HEK293 (cell line): ENCODE measurements at regions not wholly inside any gene's neighbourhood (a gene's known extent, or its start where the extent isn't known, plus 50 kb on each side); places are given as distances from the start of the nearest gene placed in this dataset.

Experiments
- CTCF ChIA-PET: fragments of 350-600 bp; formaldehyde crosslinking; extraction: SDS; loops from one replicate; lab custom pipeline; 2021; ENCODE audit warnings: antibody characterized with exemption; lab: Yijun Ruan, JAX
- POLR2A ChIA-PET: fragments of 300-600 bp; formaldehyde crosslinking; extraction: SDS; loops from one replicate; lab custom pipeline; 2020; ENCODE audit warnings: antibody characterized with exemption, inconsistent platforms; lab: Yijun Ruan, JAX
- H3K27ac ChIP-seq: fragments of 200-500 bp; sonication (Bioruptor generic); 2 replicates; pipeline ENCODE4 v1.5.1; 2014; ENCODE audit warnings: low read depth, low read length, control low read depth, inconsistent platforms; ENCODE audit errors: extremely low read depth
- H3K36me3 ChIP-seq, 2 experiments: fragments of 200-500 bp in 1 of 2; sonication (Bioruptor generic) in 1 of 2; 1 replicate in 1 of 2; 2 replicates in 1 of 2; pipeline ENCODE4 v1.5.1; 2014 to 2017; ENCODE audit warnings: inconsistent platforms in 2 of 2, low read length in 2 of 2; ENCODE audit not compliant: control insufficient read depth in 2 of 2, insufficient read depth in 1 of 2
- H3K4me1 ChIP-seq: fragments of 200-500 bp; sonication (Bioruptor generic); 2 replicates; pipeline ENCODE4 v1.5.1; 2014; ENCODE audit warnings: mild to moderate bottlenecking, low read length, inconsistent platforms; ENCODE audit not compliant: control insufficient read depth, insufficient read depth
- H3K4me3 ChIP-seq: 2 replicates; pipeline ENCODE4 v1.5.1; 2011; ENCODE audit warnings: low read depth, mild to moderate bottlenecking, control low read depth, low read length, moderate library complexity
- H3K9me3 ChIP-seq: fragments of 200-500 bp; sonication (Bioruptor generic); 2 replicates; pipeline ENCODE4 v1.5.1; 2014; ENCODE audit warnings: low read depth, low read length, inconsistent platforms; ENCODE audit not compliant: control insufficient read depth, insufficient read depth
- GLIS2 ChIP-seq: fragments of 450-650 bp; formaldehyde crosslinking; IDR thresholded peaks from 2 replicates; pipeline ENCODE4 v1.5.1; 2016; ENCODE audit warnings: missing biosample characterization, missing genetic modification characterization
- MZF1 ChIP-seq: fragments of 450-650 bp; formaldehyde crosslinking; IDR thresholded peaks from 2 replicates; pipeline ENCODE4 v1.5.1; 2017; ENCODE audit warnings: missing biosample characterization, missing genetic modification characterization, borderline replicate concordance
- RBAK ChIP-seq: fragments of 450-650 bp; formaldehyde crosslinking; IDR thresholded peaks from 2 replicates; pipeline ENCODE4 v1.5.1; 2016; ENCODE audit warnings: missing biosample characterization, missing genetic modification characterization
- SCRT2 ChIP-seq: fragments of 450-650 bp; formaldehyde crosslinking; IDR thresholded peaks from 2 replicates; pipeline ENCODE4 v1.5.1; 2016; ENCODE audit warnings: missing biosample characterization, missing genetic modification characterization
- SP2 ChIP-seq: fragments of 450-650 bp; formaldehyde crosslinking; IDR thresholded peaks from 2 replicates; pipeline ENCODE4 v1.5.1; 2016; ENCODE audit warnings: missing biosample characterization, missing genetic modification characterization
- SP3 ChIP-seq: fragments of 450-650 bp; formaldehyde crosslinking; IDR thresholded peaks from 2 replicates; pipeline ENCODE4 v1.5.1; 2016; ENCODE audit warnings: missing biosample characterization, missing genetic modification characterization
- SP7 ChIP-seq: fragments of 450-650 bp; formaldehyde crosslinking; IDR thresholded peaks from 2 replicates; pipeline ENCODE4 v1.5.1; 2016; ENCODE audit warnings: missing biosample characterization, missing genetic modification characterization
- YY1 ChIP-seq: fragments of 450-650 bp; formaldehyde crosslinking; IDR thresholded peaks from 2 replicates; pipeline ENCODE4 v1.5.1; 2018; ENCODE audit warnings: missing biosample characterization, missing genetic modification characterization
- ZBTB17 ChIP-seq: fragments of 450-650 bp; formaldehyde crosslinking; IDR thresholded peaks from 2 replicates; pipeline ENCODE4 v1.5.1; 2016; ENCODE audit warnings: missing biosample characterization, missing genetic modification characterization
- ZEB2 ChIP-seq: fragments of 450-650 bp; formaldehyde crosslinking; IDR thresholded peaks from 2 replicates; pipeline ENCODE4 v1.5.1; 2016; ENCODE audit warnings: missing biosample characterization, missing genetic modification characterization
- ZFP41 ChIP-seq: fragments of 450-650 bp; formaldehyde crosslinking; IDR thresholded peaks from 2 replicates; pipeline ENCODE4 v1.5.1; 2016; ENCODE audit warnings: missing biosample characterization, missing genetic modification characterization, borderline replicate concordance
- ZFP69B ChIP-seq: fragments of 450-650 bp; formaldehyde crosslinking; IDR thresholded peaks from 2 replicates; pipeline ENCODE4 v1.5.1; 2016; ENCODE audit warnings: missing biosample characterization, missing genetic modification characterization
- ZNF16 ChIP-seq: fragments of 450-650 bp; formaldehyde crosslinking; IDR thresholded peaks from 2 replicates; pipeline ENCODE4 v1.5.1; 2016; ENCODE audit warnings: low read depth, missing biosample characterization, missing genetic modification characterization
- ZNF302 ChIP-seq: fragments of 450-650 bp; formaldehyde crosslinking; IDR thresholded peaks from 2 replicates; pipeline ENCODE4 v1.5.1; 2016; ENCODE audit warnings: missing biosample characterization, missing genetic modification characterization, low read depth
- ZNF366 ChIP-seq: fragments of 450-650 bp; formaldehyde crosslinking; conservative IDR thresholded peaks from 2 replicates; pipeline ENCODE4 v1.5.1; 2016; ENCODE audit warnings: missing biosample characterization, missing genetic modification characterization
- ZNF423 ChIP-seq: fragments of 450-650 bp; formaldehyde crosslinking; IDR thresholded peaks from 2 replicates; pipeline ENCODE4 v1.5.1; 2016; ENCODE audit warnings: missing biosample characterization, missing genetic modification characterization
- ZNF433 ChIP-seq: fragments of 450-650 bp; formaldehyde crosslinking; IDR thresholded peaks from 2 replicates; pipeline ENCODE4 v1.5.1; 2016; ENCODE audit warnings: missing biosample characterization, missing genetic modification characterization, low read depth
- ZNF792 ChIP-seq: fragments of 450-650 bp; formaldehyde crosslinking; IDR thresholded peaks from 2 replicates; pipeline ENCODE4 v1.5.1; 2016; ENCODE audit warnings: missing biosample characterization, missing genetic modification characterization
- ZXDB ChIP-seq: fragments of 450-650 bp; formaldehyde crosslinking; IDR thresholded peaks from 2 replicates; pipeline ENCODE4 v1.5.1; 2016; ENCODE audit warnings: missing biosample characterization, missing genetic modification characterization
- TF ChIP-seq, protein P1 (sequence below): fragments of 450-650 bp; formaldehyde crosslinking; IDR thresholded peaks from 2 replicates; pipeline ENCODE4 v1.5.1; 2017; ENCODE audit warnings: missing biosample characterization, missing genetic modification characterization
- TF ChIP-seq, protein P2 (sequence below): fragments of 450-650 bp; formaldehyde crosslinking; conservative IDR thresholded peaks from 2 replicates; pipeline ENCODE4 v1.5.1; 2016; ENCODE audit warnings: low read depth, missing biosample characterization, missing genetic modification characterization
- TF ChIP-seq, protein P3 (sequence below): fragments of 450-650 bp; formaldehyde crosslinking; IDR thresholded peaks from 2 replicates; pipeline ENCODE4 v1.5.1; 2016; ENCODE audit warnings: missing biosample characterization, missing genetic modification characterization
- TF ChIP-seq, protein P4 (sequence below): fragments of 450-650 bp; formaldehyde crosslinking; IDR thresholded peaks from 2 replicates; pipeline ENCODE4 v1.5.1; 2016; ENCODE audit warnings: missing biosample characterization, missing genetic modification characterization
- TF ChIP-seq, protein P5 (sequence below): fragments of 450-650 bp; formaldehyde crosslinking; IDR thresholded peaks from 2 replicates; pipeline ENCODE4 v1.5.1; 2017; ENCODE audit warnings: missing biosample characterization, missing genetic modification characterization
- TF ChIP-seq, protein P6 (sequence below): fragments of 450-650 bp; formaldehyde crosslinking; IDR thresholded peaks from 2 replicates; pipeline ENCODE4 v1.5.1; 2016; ENCODE audit warnings: missing biosample characterization, missing genetic modification characterization

DNA sequence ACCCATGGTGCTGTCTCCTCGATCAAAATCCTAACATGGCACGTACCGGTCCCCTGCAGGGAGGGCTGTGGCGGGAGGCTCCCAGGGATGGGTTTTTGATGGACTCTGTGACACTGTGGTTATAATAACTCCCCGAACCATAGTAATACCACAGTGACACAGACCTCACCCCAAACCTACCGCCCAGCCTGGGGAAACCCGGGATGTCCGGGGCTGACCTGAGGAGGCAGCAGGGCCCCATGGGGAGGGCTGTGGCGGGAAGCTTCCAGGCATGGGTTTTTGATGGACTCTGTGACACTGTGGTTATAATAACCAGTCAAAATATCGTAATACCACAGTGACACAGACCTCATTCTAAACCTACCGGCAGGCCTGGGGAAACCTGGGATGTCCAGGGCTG lies 378.0 kb downstream of the TMEM121 start:
- Histone ChIP-seq H3K4me1 (no peaks in the 10 kb centered on the region), H3K9me3 (no peaks in the 10 kb centered on the region), H3K4me3 (no peak overlapping the region), H3K27ac (no peak overlapping the region)
- TF ChIP-seq ZNF16 = no peak
- no peak for TF ChIP-seq SP7 (tag by site-specific recombination)
- TF ChIP-seq ZNF423 (tag by site-specific recombination) = no peak
- TF ChIP-seq SCRT2 (tag by site-specific recombination) = no peak
- no peak for TF ChIP-seq ZFP41 (tag by site-specific recombination)
- no peak for TF ChIP-seq RBAK (tag by site-specific recombination)
- no peak for TF ChIP-seq ZNF433 (tag by site-specific recombination)
- no peak for TF ChIP-seq ZNF302 (tag by site-specific recombination)
- no peak for TF ChIP-seq ZNF792 (tag by site-specific recombination)
- TF ChIP-seq, protein P1, sequence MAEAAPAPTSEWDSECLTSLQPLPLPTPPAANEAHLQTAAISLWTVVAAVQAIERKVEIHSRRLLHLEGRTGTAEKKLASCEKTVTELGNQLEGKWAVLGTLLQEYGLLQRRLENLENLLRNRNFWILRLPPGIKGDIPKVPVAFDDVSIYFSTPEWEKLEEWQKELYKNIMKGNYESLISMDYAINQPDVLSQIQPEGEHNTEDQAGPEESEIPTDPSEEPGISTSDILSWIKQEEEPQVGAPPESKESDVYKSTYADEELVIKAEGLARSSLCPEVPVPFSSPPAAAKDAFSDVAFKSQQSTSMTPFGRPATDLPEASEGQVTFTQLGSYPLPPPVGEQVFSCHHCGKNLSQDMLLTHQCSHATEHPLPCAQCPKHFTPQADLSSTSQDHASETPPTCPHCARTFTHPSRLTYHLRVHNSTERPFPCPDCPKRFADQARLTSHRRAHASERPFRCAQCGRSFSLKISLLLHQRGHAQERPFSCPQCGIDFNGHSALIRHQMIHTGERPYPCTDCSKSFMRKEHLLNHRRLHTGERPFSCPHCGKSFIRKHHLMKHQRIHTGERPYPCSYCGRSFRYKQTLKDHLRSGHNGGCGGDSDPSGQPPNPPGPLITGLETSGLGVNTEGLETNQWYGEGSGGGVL = no peak
- no peak for TF ChIP-seq ZBTB17 (tag by site-specific recombination)
- TF ChIP-seq YY1 = no peak
- TF ChIP-seq, protein P2, sequence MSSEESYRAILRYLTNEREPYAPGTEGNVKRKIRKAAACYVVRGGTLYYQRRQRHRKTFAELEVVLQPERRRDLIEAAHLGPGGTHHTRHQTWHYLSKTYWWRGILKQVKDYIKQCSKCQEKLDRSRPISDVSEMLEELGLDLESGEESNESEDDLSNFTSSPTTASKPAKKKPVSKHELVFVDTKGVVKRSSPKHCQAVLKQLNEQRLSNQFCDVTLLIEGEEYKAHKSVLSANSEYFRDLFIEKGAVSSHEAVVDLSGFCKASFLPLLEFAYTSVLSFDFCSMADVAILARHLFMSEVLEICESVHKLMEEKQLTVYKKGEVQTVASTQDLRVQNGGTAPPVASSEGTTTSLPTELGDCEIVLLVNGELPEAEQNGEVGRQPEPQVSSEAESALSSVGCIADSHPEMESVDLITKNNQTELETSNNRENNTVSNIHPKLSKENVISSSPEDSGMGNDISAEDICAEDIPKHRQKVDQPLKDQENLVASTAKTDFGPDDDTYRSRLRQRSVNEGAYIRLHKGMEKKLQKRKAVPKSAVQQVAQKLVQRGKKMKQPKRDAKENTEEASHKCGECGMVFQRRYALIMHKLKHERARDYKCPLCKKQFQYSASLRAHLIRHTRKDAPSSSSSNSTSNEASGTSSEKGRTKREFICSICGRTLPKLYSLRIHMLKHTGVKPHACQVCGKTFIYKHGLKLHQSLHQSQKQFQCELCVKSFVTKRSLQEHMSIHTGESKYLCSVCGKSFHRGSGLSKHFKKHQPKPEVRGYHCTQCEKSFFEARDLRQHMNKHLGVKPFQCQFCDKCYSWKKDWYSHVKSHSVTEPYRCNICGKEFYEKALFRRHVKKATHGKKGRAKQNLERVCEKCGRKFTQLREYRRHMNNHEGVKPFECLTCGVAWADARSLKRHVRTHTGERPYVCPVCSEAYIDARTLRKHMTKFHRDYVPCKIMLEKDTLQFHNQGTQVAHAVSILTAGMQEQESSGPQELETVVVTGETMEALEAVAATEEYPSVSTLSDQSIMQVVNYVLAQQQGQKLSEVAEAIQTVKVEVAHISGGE (tag by site-specific recombination) = no peak
- TF ChIP-seq ZEB2 (tag by site-specific recombination) = no peak
- TF ChIP-seq, protein P3, sequence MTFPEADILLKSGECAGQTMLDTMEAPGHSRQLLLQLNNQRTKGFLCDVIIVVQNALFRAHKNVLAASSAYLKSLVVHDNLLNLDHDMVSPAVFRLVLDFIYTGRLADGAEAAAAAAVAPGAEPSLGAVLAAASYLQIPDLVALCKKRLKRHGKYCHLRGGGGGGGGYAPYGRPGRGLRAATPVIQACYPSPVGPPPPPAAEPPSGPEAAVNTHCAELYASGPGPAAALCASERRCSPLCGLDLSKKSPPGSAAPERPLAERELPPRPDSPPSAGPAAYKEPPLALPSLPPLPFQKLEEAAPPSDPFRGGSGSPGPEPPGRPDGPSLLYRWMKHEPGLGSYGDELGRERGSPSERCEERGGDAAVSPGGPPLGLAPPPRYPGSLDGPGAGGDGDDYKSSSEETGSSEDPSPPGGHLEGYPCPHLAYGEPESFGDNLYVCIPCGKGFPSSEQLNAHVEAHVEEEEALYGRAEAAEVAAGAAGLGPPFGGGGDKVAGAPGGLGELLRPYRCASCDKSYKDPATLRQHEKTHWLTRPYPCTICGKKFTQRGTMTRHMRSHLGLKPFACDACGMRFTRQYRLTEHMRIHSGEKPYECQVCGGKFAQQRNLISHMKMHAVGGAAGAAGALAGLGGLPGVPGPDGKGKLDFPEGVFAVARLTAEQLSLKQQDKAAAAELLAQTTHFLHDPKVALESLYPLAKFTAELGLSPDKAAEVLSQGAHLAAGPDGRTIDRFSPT = no peak
- TF ChIP-seq, all 188 proteins: peak for 0
- no peaks in the 10 kb centered on the region for H3K36me3 ChIP-seq
- CTCF ChIA-PET = no interaction called here
- POLR2A ChIA-PET = no interaction called here

DNA sequence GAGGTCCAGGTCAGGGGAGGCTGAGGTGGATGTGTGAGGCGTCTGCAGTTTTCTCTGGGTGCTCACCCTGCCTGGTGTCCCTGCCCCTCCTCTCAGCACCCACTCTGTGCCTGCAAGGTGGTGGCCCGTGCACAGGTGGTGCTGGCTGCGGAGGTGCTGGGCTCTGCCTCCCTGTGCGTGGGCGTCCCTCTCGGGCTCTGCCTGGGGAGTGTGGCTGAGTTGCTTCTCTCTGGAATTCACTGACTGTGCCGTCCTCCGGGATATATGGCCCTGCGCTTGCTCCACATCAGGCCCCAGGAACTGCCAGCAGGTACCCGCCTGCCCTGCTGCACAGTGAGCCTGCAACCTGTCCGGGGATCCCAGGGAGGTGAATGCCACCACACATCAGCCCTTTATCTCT lies 379.1 kb downstream of the TMEM121 start:
- ChIA-PET CTCF (no interaction called here), POLR2A (no interaction called here)
- H3K27ac ChIP-seq = no peak overlapping the region
- H3K4me1 ChIP-seq = no peaks in the 10 kb centered on the region
- H3K9me3 ChIP-seq = no peaks in the 10 kb centered on the region
- no peaks in the 10 kb centered on the region for H3K36me3 ChIP-seq
- no peak overlapping the region for H3K4me3 ChIP-seq
- TF ChIP-seq, protein P4, sequence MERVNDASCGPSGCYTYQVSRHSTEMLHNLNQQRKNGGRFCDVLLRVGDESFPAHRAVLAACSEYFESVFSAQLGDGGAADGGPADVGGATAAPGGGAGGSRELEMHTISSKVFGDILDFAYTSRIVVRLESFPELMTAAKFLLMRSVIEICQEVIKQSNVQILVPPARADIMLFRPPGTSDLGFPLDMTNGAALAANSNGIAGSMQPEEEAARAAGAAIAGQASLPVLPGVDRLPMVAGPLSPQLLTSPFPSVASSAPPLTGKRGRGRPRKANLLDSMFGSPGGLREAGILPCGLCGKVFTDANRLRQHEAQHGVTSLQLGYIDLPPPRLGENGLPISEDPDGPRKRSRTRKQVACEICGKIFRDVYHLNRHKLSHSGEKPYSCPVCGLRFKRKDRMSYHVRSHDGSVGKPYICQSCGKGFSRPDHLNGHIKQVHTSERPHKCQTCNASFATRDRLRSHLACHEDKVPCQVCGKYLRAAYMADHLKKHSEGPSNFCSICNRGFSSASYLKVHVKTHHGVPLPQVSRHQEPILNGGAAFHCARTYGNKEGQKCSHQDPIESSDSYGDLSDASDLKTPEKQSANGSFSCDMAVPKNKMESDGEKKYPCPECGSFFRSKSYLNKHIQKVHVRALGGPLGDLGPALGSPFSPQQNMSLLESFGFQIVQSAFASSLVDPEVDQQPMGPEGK (tag by site-specific recombination) = no peak
- TF ChIP-seq SP3 (tag by site-specific recombination) = no peak
- TF ChIP-seq MZF1 = no peak
- TF ChIP-seq, protein P5, sequence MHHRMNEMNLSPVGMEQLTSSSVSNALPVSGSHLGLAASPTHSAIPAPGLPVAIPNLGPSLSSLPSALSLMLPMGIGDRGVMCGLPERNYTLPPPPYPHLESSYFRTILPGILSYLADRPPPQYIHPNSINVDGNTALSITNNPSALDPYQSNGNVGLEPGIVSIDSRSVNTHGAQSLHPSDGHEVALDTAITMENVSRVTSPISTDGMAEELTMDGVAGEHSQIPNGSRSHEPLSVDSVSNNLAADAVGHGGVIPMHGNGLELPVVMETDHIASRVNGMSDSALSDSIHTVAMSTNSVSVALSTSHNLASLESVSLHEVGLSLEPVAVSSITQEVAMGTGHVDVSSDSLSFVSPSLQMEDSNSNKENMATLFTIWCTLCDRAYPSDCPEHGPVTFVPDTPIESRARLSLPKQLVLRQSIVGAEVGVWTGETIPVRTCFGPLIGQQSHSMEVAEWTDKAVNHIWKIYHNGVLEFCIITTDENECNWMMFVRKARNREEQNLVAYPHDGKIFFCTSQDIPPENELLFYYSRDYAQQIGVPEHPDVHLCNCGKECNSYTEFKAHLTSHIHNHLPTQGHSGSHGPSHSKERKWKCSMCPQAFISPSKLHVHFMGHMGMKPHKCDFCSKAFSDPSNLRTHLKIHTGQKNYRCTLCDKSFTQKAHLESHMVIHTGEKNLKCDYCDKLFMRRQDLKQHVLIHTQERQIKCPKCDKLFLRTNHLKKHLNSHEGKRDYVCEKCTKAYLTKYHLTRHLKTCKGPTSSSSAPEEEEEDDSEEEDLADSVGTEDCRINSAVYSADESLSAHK = no peak
- no peak for TF ChIP-seq ZXDB (tag by site-specific recombination)
- TF ChIP-seq, protein P6, sequence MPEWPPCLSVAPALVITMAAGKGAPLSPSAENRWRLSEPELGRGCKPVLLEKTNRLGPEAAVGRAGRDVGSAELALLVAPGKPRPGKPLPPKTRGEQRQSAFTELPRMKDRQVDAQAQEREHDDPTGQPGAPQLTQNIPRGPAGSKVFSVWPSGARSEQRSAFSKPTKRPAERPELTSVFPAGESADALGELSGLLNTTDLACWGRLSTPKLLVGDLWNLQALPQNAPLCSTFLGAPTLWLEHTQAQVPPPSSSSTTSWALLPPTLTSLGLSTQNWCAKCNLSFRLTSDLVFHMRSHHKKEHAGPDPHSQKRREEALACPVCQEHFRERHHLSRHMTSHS (tag by site-specific recombination) = no peak
- TF ChIP-seq ZNF366 (tag by site-specific recombination) = no peak
- no peak for TF ChIP-seq ZFP69B
- no peak for TF ChIP-seq GLIS2 (tag by site-specific recombination)
- TF ChIP-seq SP2 (tag by site-specific recombination) = no peak
